Endodermal cell (in vitro differentiated cells): ENCODE measurements at regions not wholly inside any gene's neighbourhood (a gene's known extent, or its start where the extent isn't known, plus 50 kb on each side); places are given as distances from the start of the nearest gene placed in this dataset.

ENCODE experiments used
- DNase-seq: peaks from one replicate; pipeline ENCODE4 v3.0.0-alpha.2; 2017
- H3K27ac ChIP-seq: 2 replicates; pipeline ENCODE4 v1.5.1; 2013; ENCODE audit warnings: mild to moderate bottlenecking, low read depth, low read length, moderate library complexity
- H3K27me3 ChIP-seq: 2 replicates; pipeline ENCODE4 v1.6.1; 2013; ENCODE audit warnings: mild to moderate bottlenecking, low read length, moderate library complexity; ENCODE audit not compliant: insufficient read depth, control insufficient read depth, poor library complexity, severe bottlenecking
- H3K36me3 ChIP-seq: 2 replicates; pipeline ENCODE4 v1.7.0; 2013; ENCODE audit warnings: mild to moderate bottlenecking, low read length, moderate library complexity; ENCODE audit not compliant: control insufficient read depth, insufficient read depth
- H3K4me1 ChIP-seq: one replicate; pipeline ENCODE4 v1.7.0; 2013; ENCODE audit warnings: low read length; ENCODE audit not compliant: control insufficient read depth, insufficient read depth
- H3K4me3 ChIP-seq: 2 replicates; pipeline ENCODE4 v1.5.1; 2013; ENCODE audit warnings: mild to moderate bottlenecking, low read length, moderate library complexity
- H3K9ac ChIP-seq: 2 replicates; pipeline ENCODE4 v1.6.1; 2013; ENCODE audit warnings: mild to moderate bottlenecking, low read length, moderate library complexity; ENCODE audit not compliant: poor library complexity, severe bottlenecking; ENCODE audit errors: extremely low read depth
- H3K9me3 ChIP-seq: 2 replicates; pipeline ENCODE4 v1.6.1; 2013; ENCODE audit warnings: mild to moderate bottlenecking, low read length, moderate library complexity; ENCODE audit not compliant: control insufficient read depth
- H3K27ac Mint-ChIP-seq: 2 replicates; pipeline ENCODE4 v1.8.0; 2020; ENCODE audit warnings: mixed read lengths
- H3K27me3 Mint-ChIP-seq: 2 replicates; pipeline ENCODE4 v1.8.0; 2021; ENCODE audit warnings: mild to moderate bottlenecking, mixed read lengths; ENCODE audit not compliant: insufficient read depth
- H3K36me3 Mint-ChIP-seq: 2 replicates; pipeline ENCODE4 v1.8.0; 2020; ENCODE audit warnings: low read depth, mixed read lengths
- H3K4me1 Mint-ChIP-seq: 2 replicates; pipeline ENCODE4 v1.8.0; 2020; ENCODE audit warnings: mixed read lengths
- H3K4me3 Mint-ChIP-seq: 2 replicates; pipeline ENCODE4 v1.8.0; 2020; ENCODE audit warnings: mild to moderate bottlenecking, moderate library complexity, mixed read lengths
- H3K9me3 Mint-ChIP-seq: 2 replicates; pipeline ENCODE4 v1.8.0; 2020; ENCODE audit warnings: mild to moderate bottlenecking, mixed read lengths
- WGBS, 2 experiments: methylation state at CpG; one replicate each; pipeline versions ENCODE4 v1.1.5 to v1.1.7; 2013; ENCODE audit warnings: missing lambda C conversion rate in 2 of 2, mixed read lengths in 1 of 2; ENCODE audit not compliant: insufficient coverage in 1 of 2, insufficient read length in 1 of 2; 5-methylcytosine and 5-hydroxymethylcytosine counted together
- TF ChIP-seq, protein P1 (sequence below): fragments of 200-600 bp; sonication (generic); conservative IDR thresholded peaks from 2 replicates; pipeline ENCODE4 v1.5.0; 2021; ENCODE audit warnings: antibody characterized with exemption, mild to moderate bottlenecking

GRCh38 chr6:165846123-165846966 lies 183.3 kb upstream of the PDE10A start:
- Histone ChIP-seq H3K9me3 (no peaks in the 10 kb centered on the region), H3K27ac (no peak overlapping the region), H3K4me3 (no peak overlapping the region), H3K9ac (no peak overlapping the region), H3K4me1 (peaks cover 9% of the 10 kb centered on the region), H3K27me3 (peaks cover 6% of the 10 kb centered on the region), H3K36me3 (no peaks in the 10 kb centered on the region)
- Mint-ChIP-seq H3K27me3 (peaks cover 28% of the 10 kb centered on the region), H3K4me3 (no peak overlapping the region), H3K4me1 (peaks cover 31% of the 10 kb centered on the region), H3K9me3 (no peaks in the 10 kb centered on the region), H3K36me3 (no peaks in the 10 kb centered on the region), H3K27ac (no peak overlapping the region)
- TF ChIP-seq, protein P1, sequence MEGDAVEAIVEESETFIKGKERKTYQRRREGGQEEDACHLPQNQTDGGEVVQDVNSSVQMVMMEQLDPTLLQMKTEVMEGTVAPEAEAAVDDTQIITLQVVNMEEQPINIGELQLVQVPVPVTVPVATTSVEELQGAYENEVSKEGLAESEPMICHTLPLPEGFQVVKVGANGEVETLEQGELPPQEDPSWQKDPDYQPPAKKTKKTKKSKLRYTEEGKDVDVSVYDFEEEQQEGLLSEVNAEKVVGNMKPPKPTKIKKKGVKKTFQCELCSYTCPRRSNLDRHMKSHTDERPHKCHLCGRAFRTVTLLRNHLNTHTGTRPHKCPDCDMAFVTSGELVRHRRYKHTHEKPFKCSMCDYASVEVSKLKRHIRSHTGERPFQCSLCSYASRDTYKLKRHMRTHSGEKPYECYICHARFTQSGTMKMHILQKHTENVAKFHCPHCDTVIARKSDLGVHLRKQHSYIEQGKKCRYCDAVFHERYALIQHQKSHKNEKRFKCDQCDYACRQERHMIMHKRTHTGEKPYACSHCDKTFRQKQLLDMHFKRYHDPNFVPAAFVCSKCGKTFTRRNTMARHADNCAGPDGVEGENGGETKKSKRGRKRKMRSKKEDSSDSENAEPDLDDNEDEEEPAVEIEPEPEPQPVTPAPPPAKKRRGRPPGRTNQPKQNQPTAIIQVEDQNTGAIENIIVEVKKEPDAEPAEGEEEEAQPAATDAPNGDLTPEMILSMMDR, result no peak
- DNase-seq, result no peak
- WGBS, 2 experiments, result 87 to 90% methylated on average over 9 to 22 of the region's 22 CpGs

DNA sequence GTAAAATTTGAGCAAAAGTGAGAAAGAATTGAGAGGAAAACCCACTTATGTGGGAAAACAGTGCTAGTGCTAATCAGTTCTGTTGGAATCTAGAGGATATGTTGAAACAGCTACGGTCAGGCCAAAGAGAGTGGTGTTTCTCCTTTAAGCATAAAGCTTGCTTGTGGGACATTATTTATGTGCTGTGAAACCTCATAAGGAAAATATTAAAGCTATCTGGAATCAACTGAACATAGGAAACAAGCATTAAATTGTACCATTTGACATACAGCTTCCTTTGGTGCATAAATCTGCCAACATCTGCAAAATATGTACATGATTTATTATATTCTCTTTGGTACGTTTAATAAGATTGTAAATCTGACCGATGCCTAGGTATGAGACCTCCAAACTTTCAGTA lies 182.5 kb upstream of the PDE10A start:
- no peak for DNase-seq
- H3K4me1 Mint-ChIP-seq, result peaks cover 37% of the 10 kb centered on the region
- no peak overlapping the region for H3K27ac Mint-ChIP-seq
- no peak overlapping the region for H3K4me3 ChIP-seq
- no peak overlapping the region for H3K27ac ChIP-seq
- peaks cover 13% of the 10 kb centered on the region for H3K4me1 ChIP-seq
- peaks cover 21% of the 10 kb centered on the region for H3K27me3 Mint-ChIP-seq
- no peak overlapping the region for H3K4me3 Mint-ChIP-seq
- H3K36me3 Mint-ChIP-seq, result no peaks in the 10 kb centered on the region
- no peaks in the 10 kb centered on the region for H3K27me3 ChIP-seq
- TF ChIP-seq, protein P1, result no peak
- no peaks in the 10 kb centered on the region for H3K36me3 ChIP-seq
- H3K9ac ChIP-seq, result no peak overlapping the region
- WGBS, 2 experiments, result 90 to 98% methylated on average over 1 to 3 of the region's 3 CpGs
- H3K9me3 Mint-ChIP-seq, result no peaks in the 10 kb centered on the region
- H3K9me3 ChIP-seq, result no peaks in the 10 kb centered on the region

DNA sequence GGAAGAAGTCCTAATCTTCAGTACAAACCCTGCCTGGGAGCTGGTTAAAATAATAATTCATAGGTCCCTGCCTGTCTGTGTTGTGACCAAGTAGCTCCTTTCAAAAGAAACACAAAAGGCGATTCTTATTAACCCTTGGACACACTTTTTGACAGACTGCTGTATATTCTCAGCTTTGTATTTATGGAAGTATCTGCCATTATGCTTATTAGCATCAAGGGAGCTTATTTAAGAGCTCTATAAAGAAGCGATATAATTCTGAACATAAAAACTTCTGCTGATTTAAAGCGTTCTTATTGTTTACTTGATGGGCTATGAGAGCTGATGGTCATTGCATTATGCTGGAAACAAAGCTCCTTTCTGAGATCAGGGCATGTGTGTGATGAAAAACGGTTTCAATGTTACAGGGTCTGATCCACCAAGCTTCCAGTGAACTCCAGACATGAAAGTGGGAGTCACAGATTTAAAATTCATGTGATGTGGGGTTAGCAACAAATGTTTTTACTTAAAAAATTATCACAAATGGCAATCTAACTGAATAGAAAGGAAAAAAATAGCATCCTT lies 181.8 kb upstream of the PDE10A start:
- H3K4me1 Mint-ChIP-seq, result peaks cover 37% of the 10 kb centered on the region
- no peaks in the 10 kb centered on the region for H3K36me3 Mint-ChIP-seq
- Histone ChIP-seq H3K9ac (no peak overlapping the region), H3K9me3 (no peaks in the 10 kb centered on the region), H3K4me3 (no peak overlapping the region), H3K27ac (peak overlapping the region; percentile 74), H3K4me1 (peaks cover 13% of the 10 kb centered on the region), H3K36me3 (no peaks in the 10 kb centered on the region), H3K27me3 (no peaks in the 10 kb centered on the region)
- H3K9me3 Mint-ChIP-seq, result no peaks in the 10 kb centered on the region
- TF ChIP-seq, protein P1, result no peak
- peaks cover 22% of the 10 kb centered on the region for H3K27me3 Mint-ChIP-seq
- DNase-seq, result no peak
- no peak overlapping the region for H3K4me3 Mint-ChIP-seq
- H3K27ac Mint-ChIP-seq, result no peak overlapping the region
- WGBS, 2 experiments, result 96 to 100% methylated on average over 2 to 4 of the region's 4 CpGs
